Natural killer cell treated with Interleukin-12 subunit alpha and Interleukin-12 subunit beta and Interleukin-15 and Interleukin-18, amount 100 ng/mL, for 72 hours (primary cell): ENCODE measurements at regions not wholly inside any gene's neighbourhood (a gene's known extent, or its start where the extent isn't known, plus 50 kb on each side); places are given as distances from the start of the nearest gene placed in this dataset.
"Not testable (repeated sequence)": the region's sequence is repeated elsewhere in the genome, so short reads cannot be mapped to it uniquely, and the experiment has no call there.

Experiments
- ATAC-seq, 2 donors: fragments of 150-1000 bp; cut with Tn5 transposase in 1 of 2; sonication (Bioruptor Pico), chemical (Tn5 transposase) in 1 of 2; 2 replicates each; pipeline ENCODE4 v1.10.0; 2021
- DNase-seq: peaks from one replicate; pipeline ENCODE4 v3.0.0; 2022; ENCODE audit warnings: low spot score
- H3K27ac Mint-ChIP-seq, 2 donors: 1 replicate in 1 of 2; 2 replicates in 1 of 2; pipeline ENCODE4 v1.8.0; 2022; ENCODE audit warnings: mixed read lengths in 2 of 2, mild to moderate bottlenecking in 1 of 2, moderate library complexity in 1 of 2
- H3K27me3 Mint-ChIP-seq, 2 donors: 1 replicate in 1 of 2; 2 replicates in 1 of 2; pipeline ENCODE4 v1.8.0; 2022; ENCODE audit warnings: mixed read lengths in 2 of 2
- H3K36me3 Mint-ChIP-seq: one replicate; pipeline ENCODE4 v1.8.0; 2022; ENCODE audit warnings: mixed read lengths
- H3K4me1 Mint-ChIP-seq, 2 donors: 1 replicate in 1 of 2; 2 replicates in 1 of 2; pipeline ENCODE4 v1.8.0; 2022; ENCODE audit warnings: low read depth in 2 of 2, mixed read lengths in 2 of 2, mild to moderate bottlenecking in 1 of 2
- H3K4me3 Mint-ChIP-seq: one replicate; pipeline ENCODE4 v1.8.0; 2022; ENCODE audit warnings: mixed read lengths
- H3K9me3 Mint-ChIP-seq: 2 replicates; pipeline ENCODE4 v1.8.0; 2022; ENCODE audit warnings: mixed read lengths

GRCh38 chr1:213523781-213524398, 463.9 kb upstream of the PROX1 start:
- no peaks in the 10 kb centered on the region for H3K4me1 Mint-ChIP-seq
- H3K27ac Mint-ChIP-seq, result no peak overlapping the region
- peaks cover 10% of the 10 kb centered on the region for H3K9me3 Mint-ChIP-seq
- no peak for ATAC-seq
- peaks cover 8 to 32% of the 10 kb centered on the region in 2 donors for H3K27me3 Mint-ChIP-seq
- no peak overlapping the region for H3K4me3 Mint-ChIP-seq
- no peak for DNase-seq
- no peaks in the 10 kb centered on the region for H3K36me3 Mint-ChIP-seq

GRCh38 chr1:213526306-213526705, 461.5 kb upstream of the PROX1 start:
- no peaks in the 10 kb centered on the region for H3K36me3 Mint-ChIP-seq
- DNase-seq (no peak), ATAC-seq (no peak)
- peaks cover 3% of the 10 kb centered on the region for H3K9me3 Mint-ChIP-seq
- H3K27me3 Mint-ChIP-seq, result peaks cover 2 to 24% of the 10 kb centered on the region in 2 donors
- H3K4me1 Mint-ChIP-seq, result no peaks in the 10 kb centered on the region
- no peak overlapping the region for H3K4me3 Mint-ChIP-seq
- H3K27ac Mint-ChIP-seq, result no peak overlapping the region

- no peaks in the 10 kb centered on the region for H3K4me1 Mint-ChIP-seq
- H3K36me3 Mint-ChIP-seq, result no peaks in the 10 kb centered on the region
- H3K9me3 Mint-ChIP-seq, result no peaks in the 10 kb centered on the region
- H3K27me3 Mint-ChIP-seq, result peaks cover 0 to 7% of the 10 kb centered on the region in 2 donors
- H3K27ac Mint-ChIP-seq, result no peak overlapping the region
- ATAC-seq (no peak), DNase-seq (no peak)
- no peak overlapping the region for H3K4me3 Mint-ChIP-seq
Measured at GRCh38 chr1:213530611-213531320, 457.0 kb upstream of the PROX1 start.

GRCh38 chr1:213531369-213532310, 456.1 kb upstream of the PROX1 start:
- Mint-ChIP-seq H3K36me3 (no peaks in the 10 kb centered on the region), H3K27me3 (peaks cover 0 to 7% of the 10 kb centered on the region in 2 donors), H3K27ac (no peak overlapping the region), H3K4me1 (no peaks in the 10 kb centered on the region), H3K4me3 (no peak overlapping the region), H3K9me3 (no peaks in the 10 kb centered on the region)
- DNase-seq (no peak), ATAC-seq (no peak)

GRCh38 chr1:213533125-213533524, 454.6 kb upstream of the PROX1 start:
- no peaks in the 10 kb centered on the region for H3K36me3 Mint-ChIP-seq
- no peaks in the 10 kb centered on the region for H3K9me3 Mint-ChIP-seq
- H3K27me3 Mint-ChIP-seq, result peaks cover 0 to 9% of the 10 kb centered on the region in 2 donors
- ATAC-seq (no peak), DNase-seq (no peak)
- H3K4me1 Mint-ChIP-seq, result no peaks in the 10 kb centered on the region
- no peak overlapping the region for H3K27ac Mint-ChIP-seq
- no peak overlapping the region for H3K4me3 Mint-ChIP-seq

- H3K4me1 Mint-ChIP-seq, result no peaks in the 10 kb centered on the region
- no peak overlapping the region for H3K27ac Mint-ChIP-seq
- DNase-seq (no peak), ATAC-seq (no peak)
- no peaks in the 10 kb centered on the region for H3K9me3 Mint-ChIP-seq
- H3K36me3 Mint-ChIP-seq, result no peaks in the 10 kb centered on the region
- peaks cover 0 to 8% of the 10 kb centered on the region in 2 donors for H3K27me3 Mint-ChIP-seq
- no peak overlapping the region for H3K4me3 Mint-ChIP-seq
Measured at GRCh38 chr1:213535679-213536078, 452.1 kb upstream of the PROX1 start.

- Mint-ChIP-seq H3K27ac (no peak overlapping the region), H3K36me3 (no peaks in the 10 kb centered on the region), H3K4me3 (no peak overlapping the region), H3K27me3 (peaks cover 4 to 14% of the 10 kb centered on the region in 2 donors), H3K4me1 (no peaks in the 10 kb centered on the region), H3K9me3 (no peaks in the 10 kb centered on the region)
- no peak for ATAC-seq
- no peak for DNase-seq
Measured at GRCh38 chr1:213538251-213538650, 449.5 kb upstream of the PROX1 start.

- H3K36me3 Mint-ChIP-seq, result no peaks in the 10 kb centered on the region
- no peak for DNase-seq
- H3K27ac Mint-ChIP-seq, result no peak overlapping the region
- H3K4me3 Mint-ChIP-seq, result no peak overlapping the region
- no peaks in the 10 kb centered on the region for H3K9me3 Mint-ChIP-seq
- no peak for ATAC-seq
- H3K4me1 Mint-ChIP-seq, result no peaks in the 10 kb centered on the region
- peaks cover 4 to 15% of the 10 kb centered on the region in 2 donors for H3K27me3 Mint-ChIP-seq
Measured at GRCh38 chr1:213539464-213539863, 448.3 kb upstream of the PROX1 start.

GRCh38 chr1:213541641-213542040, 446.1 kb upstream of the PROX1 start:
- Mint-ChIP-seq H3K36me3 (no peaks in the 10 kb centered on the region), H3K27ac (no peak overlapping the region), H3K4me3 (no peak overlapping the region), H3K9me3 (no peaks in the 10 kb centered on the region), H3K27me3 (peaks cover 4 to 15% of the 10 kb centered on the region in 2 donors), H3K4me1 (no peaks in the 10 kb centered on the region)
- ATAC-seq (no peak), DNase-seq (no peak)

- H3K4me1 Mint-ChIP-seq, H3K27ac Mint-ChIP-seq, H3K9me3 Mint-ChIP-seq, H3K4me3 Mint-ChIP-seq, DNase-seq, ATAC-seq, H3K27me3 Mint-ChIP-seq, H3K36me3 Mint-ChIP-seq: not testable (repeated sequence)
Measured at GRCh38 chr1:213545181-213545580, 442.6 kb upstream of the PROX1 start.

GRCh38 chr1:213549982-213550381, 437.8 kb upstream of the PROX1 start:
- H3K36me3 Mint-ChIP-seq, result no peaks in the 10 kb centered on the region
- H3K4me1 Mint-ChIP-seq, result no peaks in the 10 kb centered on the region
- DNase-seq, result no peak
- H3K27me3 Mint-ChIP-seq, result peaks cover 0 to 2% of the 10 kb centered on the region in 2 donors
- no peak overlapping the region for H3K27ac Mint-ChIP-seq
- no peak for ATAC-seq
- H3K9me3 Mint-ChIP-seq, result no peaks in the 10 kb centered on the region
- H3K4me3 Mint-ChIP-seq, result no peak overlapping the region

GRCh38 chr1:213550804-213551203, 437.0 kb upstream of the PROX1 start:
- no peaks in the 10 kb centered on the region for H3K4me1 Mint-ChIP-seq
- no peak overlapping the region for H3K27ac Mint-ChIP-seq
- H3K9me3 Mint-ChIP-seq, result peaks cover under 1% of the 10 kb centered on the region
- H3K36me3 Mint-ChIP-seq, result no peaks in the 10 kb centered on the region
- H3K4me3 Mint-ChIP-seq, result no peak overlapping the region
- no peak for DNase-seq
- no peak for ATAC-seq
- H3K27me3 Mint-ChIP-seq, result peaks cover 0 to 5% of the 10 kb centered on the region in 2 donors

GRCh38 chr1:213552045-213552444, 435.7 kb upstream of the PROX1 start:
- H3K9me3 Mint-ChIP-seq, result peaks cover 3% of the 10 kb centered on the region
- no peak for DNase-seq
- H3K27me3 Mint-ChIP-seq, result peaks cover 0 to 5% of the 10 kb centered on the region in 2 donors
- no peak for ATAC-seq
- no peaks in the 10 kb centered on the region for H3K36me3 Mint-ChIP-seq
- no peaks in the 10 kb centered on the region for H3K4me1 Mint-ChIP-seq
- no peak overlapping the region for H3K27ac Mint-ChIP-seq
- no peak overlapping the region for H3K4me3 Mint-ChIP-seq

- Mint-ChIP-seq H3K4me1 (no peaks in the 10 kb centered on the region), H3K27ac (no peak overlapping the region)
Measured at GRCh38 chr1:213560226-213560625, 427.5 kb upstream of the PROX1 start.

More at GRCh38 chr1:213560226-213560625, 427.5 kb upstream of the PROX1 start:
- ATAC-seq, result no peak
- DNase-seq, result no peak
- peaks cover 3% of the 10 kb centered on the region for H3K9me3 Mint-ChIP-seq
- H3K27me3 Mint-ChIP-seq, result peaks cover 0 to 3% of the 10 kb centered on the region in 2 donors
- peaks cover 7% of the 10 kb centered on the region for H3K36me3 Mint-ChIP-seq
- H3K4me3 Mint-ChIP-seq, result no peak overlapping the region
